Neural cell (in vitro differentiated cells): ENCODE measurements at regions not wholly inside any gene's neighbourhood (a gene's known extent, or its start where the extent isn't known, plus 50 kb on each side); places are given as distances from the start of the nearest gene placed in this dataset.

ENCODE experiments used
- H2AFZ ChIP-seq: fragments of 200-600, 300-800 bp; sonication (generic), shearing (Covaris generic); 2 replicates; pipeline ENCODE4 v1.6.0; 2014; ENCODE audit warnings: low read depth, mild to moderate bottlenecking, antibody characterized with exemption, low read length, moderate library complexity
- H3F3A ChIP-seq: fragments of 200-600 bp; shearing (Covaris generic); 2 replicates; pipeline ENCODE4 v1.6.1; 2016; ENCODE audit warnings: mild to moderate bottlenecking, moderate library complexity, mixed read lengths, antibody characterized with exemption, low read length; ENCODE audit not compliant: insufficient read depth, poor library complexity, severe bottlenecking
- H3K27ac ChIP-seq: fragments of 200-600, 300-800 bp; sonication (generic), shearing (Covaris generic); 2 replicates; pipeline ENCODE4 v1.5.1; 2014; ENCODE audit warnings: mild to moderate bottlenecking, low read length, moderate library complexity
- H3K27me3 ChIP-seq: fragments of 300-800, 200-600 bp; sonication (generic), shearing (Covaris generic); 2 replicates; pipeline ENCODE4 v1.6.0; 2014; ENCODE audit warnings: mild to moderate bottlenecking, low read depth, low read length, moderate library complexity; ENCODE audit not compliant: insufficient read depth
- H3K36me3 ChIP-seq: fragments of 300-800, 200-600 bp; sonication (generic), shearing (Covaris generic); 2 replicates; pipeline ENCODE4 v1.5.1; 2014; ENCODE audit warnings: mild to moderate bottlenecking, antibody characterized with exemption, low read length, moderate library complexity; ENCODE audit not compliant: insufficient read depth
- H3K4me2 ChIP-seq: fragments of 300-800, 200-600 bp; sonication (generic), shearing (Covaris generic); 2 replicates; pipeline ENCODE4 v1.6.0; 2014; ENCODE audit warnings: mild to moderate bottlenecking, low read length
- H3K4me3 ChIP-seq: fragments of 300-800, 200-600 bp; sonication (generic), shearing (Covaris generic); 2 replicates; pipeline ENCODE4 v1.5.1; 2014; ENCODE audit warnings: mild to moderate bottlenecking, low read length, moderate library complexity
- H3K79me2 ChIP-seq: fragments of 200-600 bp; shearing (Covaris generic); replicated peaks from 2 replicates; pipeline ENCODE4 v1.6.0; 2014; ENCODE audit warnings: mild to moderate bottlenecking, low read length, moderate library complexity; ENCODE audit not compliant: insufficient read depth
- H3K9ac ChIP-seq: fragments of 300-800, 200-600 bp; sonication (generic), shearing (Covaris generic); 2 replicates; pipeline ENCODE4 v1.6.1; 2016; ENCODE audit warnings: mild to moderate bottlenecking, low read length, mixed read lengths
- H3K9me2 ChIP-seq: fragments of 200-600 bp; shearing (Covaris generic); 2 replicates; pipeline ENCODE4 v1.6.1; 2016; ENCODE audit warnings: mild to moderate bottlenecking, low read length, mixed read lengths; ENCODE audit not compliant: insufficient read depth
- H3K9me3 ChIP-seq: fragments of 200-600, 300-800 bp; sonication (generic), shearing (Covaris generic); 2 replicates; pipeline ENCODE4 v1.6.1; 2016; ENCODE audit warnings: mild to moderate bottlenecking, mixed run types, low read length, moderate library complexity, mixed read lengths
- H4K20me1 ChIP-seq: fragments of 200-600 bp; shearing (Covaris generic); 2 replicates; pipeline ENCODE4 v1.6.1; 2016; ENCODE audit warnings: mild to moderate bottlenecking, mixed run types; ENCODE audit not compliant: insufficient read depth
- CTCF ChIP-seq: fragments of 450-650 bp; IDR thresholded peaks from 2 replicates; pipeline ENCODE4 v1.5.1; 2014; ENCODE audit warnings: antibody characterized with exemption, mild to moderate bottlenecking, moderate library complexity; ENCODE audit not compliant: poor library complexity, severe bottlenecking
- EP300 ChIP-seq: fragments of 450-650 bp; conservative IDR thresholded peaks from 2 replicates; pipeline ENCODE4 v1.6.1; 2014; ENCODE audit warnings: antibody characterized with exemption, mild to moderate bottlenecking, moderate library complexity; ENCODE audit not compliant: poor library complexity, severe bottlenecking
- EZH2 ChIP-seq: fragments of 200-600, 300-800 bp; shearing (Covaris generic), sonication (generic); IDR thresholded peaks from 2 replicates; pipeline ENCODE4 v1.6.1; 2014; ENCODE audit warnings: antibody characterized with exemption, low read length, borderline replicate concordance, mild to moderate bottlenecking; ENCODE audit not compliant: insufficient read depth, poor library complexity, severe bottlenecking
- MXI1 ChIP-seq: fragments of 450-650 bp; conservative IDR thresholded peaks from 2 replicates; pipeline ENCODE4 v1.6.1; 2014; ENCODE audit warnings: antibody characterized with exemption, mild to moderate bottlenecking; ENCODE audit not compliant: poor library complexity, severe bottlenecking
- POLR2AphosphoS5 ChIP-seq: IDR thresholded peaks from 2 replicates; pipeline ENCODE4 v1.6.1; 2012
- RAD21 ChIP-seq: fragments of 450-650 bp; conservative IDR thresholded peaks from 2 replicates; pipeline ENCODE4 v1.6.1; 2014; ENCODE audit warnings: antibody characterized with exemption, mild to moderate bottlenecking, moderate library complexity
- REST ChIP-seq: IDR thresholded peaks from 2 replicates; pipeline ENCODE4 v1.6.1; 2012; ENCODE audit warnings: borderline replicate concordance
- SMC3 ChIP-seq: fragments of 450-650 bp; conservative IDR thresholded peaks from 2 replicates; pipeline ENCODE4 v1.6.1; 2014; ENCODE audit warnings: antibody characterized with exemption, mild to moderate bottlenecking, moderate library complexity; ENCODE audit not compliant: poor library complexity
- TAF1 ChIP-seq: IDR thresholded peaks from 2 replicates; pipeline ENCODE4 v1.6.1; 2012; ENCODE audit warnings: low read depth

- Histone ChIP-seq H2AFZ (no peak overlapping the region), H3K9ac (no peak overlapping the region), H3K9me3 (no peaks in the 10 kb centered on the region), H3K4me3 (no peak overlapping the region), H3K79me2 (no peaks in the 10 kb centered on the region), H3K9me2 (no peaks in the 10 kb centered on the region), H3K27me3 (no peaks in the 10 kb centered on the region), H3K27ac (no peak overlapping the region), H3K36me3 (no peaks in the 10 kb centered on the region), H3K4me2 (no peak overlapping the region), H3F3A (no peaks in the 10 kb centered on the region), H4K20me1 (no peaks in the 10 kb centered on the region)
- TF ChIP-seq SMC3 (no peak), REST (no peak)
These were observed 1131.5 kb downstream of the SI start for GRCh38 chr3:163946785-163947184.

GRCh38 chr3:163943664-163944063 is 1134.6 kb downstream of the SI start:
- no peak for TF ChIP-seq SMC3
- TF ChIP-seq MXI1: no peak
- TF ChIP-seq EP300: no peak
- no peak for TF ChIP-seq RAD21
- no peak for TF ChIP-seq REST
- no peak for TF ChIP-seq TAF1
- H3K4me3 ChIP-seq: no peak overlapping the region
- no peak overlapping the region for H3K27ac ChIP-seq
- H4K20me1 ChIP-seq: no peaks in the 10 kb centered on the region
- H3K79me2 ChIP-seq: no peaks in the 10 kb centered on the region
- no peak overlapping the region for H3K9ac ChIP-seq
- no peaks in the 10 kb centered on the region for H3F3A ChIP-seq
- no peak overlapping the region for H3K4me2 ChIP-seq
- H3K9me2 ChIP-seq: no peaks in the 10 kb centered on the region
- H3K27me3 ChIP-seq: no peaks in the 10 kb centered on the region
- H2AFZ ChIP-seq: no peak overlapping the region
- H3K36me3 ChIP-seq: no peaks in the 10 kb centered on the region
- H3K9me3 ChIP-seq: no peaks in the 10 kb centered on the region

- Histone ChIP-seq H3K9me2 (no peaks in the 10 kb centered on the region), H3K27me3 (no peaks in the 10 kb centered on the region), H3K36me3 (no peaks in the 10 kb centered on the region), H3F3A (no peaks in the 10 kb centered on the region), H3K4me2 (no peak overlapping the region), H3K9ac (no peak overlapping the region), H3K9me3 (no peaks in the 10 kb centered on the region), H4K20me1 (no peaks in the 10 kb centered on the region), H3K27ac (no peak overlapping the region), H3K79me2 (no peaks in the 10 kb centered on the region), H2AFZ (no peak overlapping the region), H3K4me3 (no peak overlapping the region)
- TF ChIP-seq MXI1 (no peak), POLR2AphosphoS5 (no peak), EZH2 (no peak), SMC3 (no peak), TAF1 (no peak), CTCF (no peak), EP300 (no peak), REST (no peak), RAD21 (no peak)
These were observed 1138.4 kb downstream of the SI start for GRCh38 chr3:163939926-163940325.
